NCI-H82 treated with DMSO at 0.1 percent for 48 hours (cell line): ENCODE measurements at regions not wholly inside any gene's neighbourhood (a gene's known extent, or its start where the extent isn't known, plus 50 kb on each side); places are given as distances from the start of the nearest gene placed in this dataset.

ENCODE experiments used
- DNase-seq: peaks from one replicate; lab custom pipeline; 2025; ENCODE audit not compliant: unreplicated experiment; lab: John Stamatoyannopoulos, UW

- DNase-seq: no peak
Observed at GRCh38 chr12:86834217-86834616, 578.0 kb upstream of the MGAT4C start.

GRCh38 chr12:86827409-86827808 lies 571.2 kb upstream of the MGAT4C start:
- DNase-seq: no peak

GRCh38 chr12:86826051-86826450 lies 569.9 kb upstream of the MGAT4C start:
- no peak for DNase-seq

- DNase-seq: no peak
Observed at GRCh38 chr12:86801439-86801838, 545.2 kb upstream of the MGAT4C start.

- no peak for DNase-seq
Observed at GRCh38 chr12:86799616-86800015, 543.4 kb upstream of the MGAT4C start.

- DNase-seq: no peak
Observed at GRCh38 chr12:86796550-86796949, 540.4 kb upstream of the MGAT4C start.

GRCh38 chr12:86788661-86789060 lies 532.5 kb upstream of the MGAT4C start:
- no peak for DNase-seq

- no peak for DNase-seq
Observed at GRCh38 chr12:86787419-86787818, 531.2 kb upstream of the MGAT4C start.

GRCh38 chr12:86777325-86777724 lies 521.1 kb upstream of the MGAT4C start:
- DNase-seq: no peak

- no peak for DNase-seq
Observed at GRCh38 chr12:86774841-86775388, 518.7 kb upstream of the MGAT4C start.

GRCh38 chr12:86772696-86773095 lies 516.5 kb upstream of the MGAT4C start:
- no peak for DNase-seq

GRCh38 chr12:86770871-86771270 lies 514.7 kb upstream of the MGAT4C start:
- no peak for DNase-seq

- DNase-seq: no peak
Observed at GRCh38 chr12:86748894-86749293, 492.7 kb upstream of the MGAT4C start.

GRCh38 chr12:86744547-86745212 lies 488.5 kb upstream of the MGAT4C start:
- no peak for DNase-seq

GRCh38 chr12:86743875-86744536 lies 487.8 kb upstream of the MGAT4C start:
- DNase-seq: no peak

GRCh38 chr12:86741531-86741930 lies 485.3 kb upstream of the MGAT4C start:
- no peak for DNase-seq

GRCh38 chr12:86735851-86736250 lies 479.7 kb upstream of the MGAT4C start:
- DNase-seq: no peak

GRCh38 chr12:86735072-86735471 lies 478.9 kb upstream of the MGAT4C start:
- no peak for DNase-seq

- DNase-seq: no peak
Observed at GRCh38 chr12:86730233-86730632, 474.0 kb upstream of the MGAT4C start.

GRCh38 chr12:86729739-86730138 lies 473.5 kb upstream of the MGAT4C start:
- no peak for DNase-seq

GRCh38 chr12:86727160-86727559 lies 471.0 kb upstream of the MGAT4C start:
- DNase-seq: no peak

GRCh38 chr12:86724716-86725115 lies 468.5 kb upstream of the MGAT4C start:
- no peak for DNase-seq

- DNase-seq: no peak
Observed at GRCh38 chr12:86723326-86723725, 467.1 kb upstream of the MGAT4C start.
